OCI-LY7 (cell line): ENCODE measurements at regions not wholly inside any gene's neighbourhood (a gene's known extent, or its start where the extent isn't known, plus 50 kb on each side); places are given as distances from the start of the nearest gene placed in this dataset.

Source experiments
- CTCF ChIP-seq: fragments of 200-600 bp; sonication (generic); conservative IDR thresholded peaks from 2 replicates; pipeline ENCODE4 v1.5.1; 2014; ENCODE audit warnings: mild to moderate bottlenecking, antibody characterized with exemption, low read length, moderate library complexity, mixed read lengths
- EZH2phosphoT487 ChIP-seq: fragments of 200-600 bp; sonication (generic); IDR thresholded peaks from 2 replicates; pipeline ENCODE4 v1.6.1; 2018; ENCODE audit warnings: low read depth, borderline replicate concordance, mild to moderate bottlenecking, mixed run types, antibody characterized with exemption, low read length, moderate library complexity, mixed read lengths

- TF ChIP-seq CTCF = no peak
- TF ChIP-seq EZH2phosphoT487 = no peak
Observed at GRCh38 chr20:12054556-12054955, 136.9 kb downstream of the BTBD3 start.
